CD4-positive, alpha-beta memory T cell (primary cell): ENCODE measurements at regions not wholly inside any gene's neighbourhood (a gene's known extent, or its start where the extent isn't known, plus 50 kb on each side); places are given as distances from the start of the nearest gene placed in this dataset.

Experiments used
- CTCF ChIA-PET: fragments of 350-600 bp; sonication (Branson Sonifier 250); formaldehyde crosslinking; loops from one replicate; lab custom pipeline; 2021; ENCODE audit warnings: inconsistent platforms; ENCODE audit not compliant: partially characterized antibody; lab: Charles Lee
- POLR2A ChIA-PET: fragments of 350-600 bp; sonication (Branson Sonifier 250); formaldehyde crosslinking; loops from one replicate; lab custom pipeline; 2021; ENCODE audit not compliant: partially characterized antibody; lab: Charles Lee
- DNase-seq, 5 donors: peaks; one replicate each; pipeline versions ENCODE4 v3.0.0 to v3.0.0-alpha.2; 2020 to 2022; ENCODE audit warnings: mixed read lengths in 1 of 5
- H3K27ac ChIP-seq: one replicate; pipeline ENCODE4 v1.7.0; 2013; ENCODE audit warnings: low read depth, low read length
- H3K27me3 ChIP-seq: 2 replicates; pipeline ENCODE4 v1.7.0; 2013; ENCODE audit warnings: mild to moderate bottlenecking, low read length, moderate library complexity; ENCODE audit not compliant: insufficient read depth
- H3K36me3 ChIP-seq: 2 replicates; pipeline ENCODE4 v1.7.0; 2013; ENCODE audit warnings: mild to moderate bottlenecking, low read length, moderate library complexity; ENCODE audit not compliant: insufficient read depth
- H3K4me1 ChIP-seq: 2 replicates; pipeline ENCODE4 v1.7.0; 2013; ENCODE audit warnings: mild to moderate bottlenecking, low read length, moderate library complexity; ENCODE audit not compliant: insufficient read depth
- H3K4me3 ChIP-seq, 2 donors: one replicate each; pipeline ENCODE4 v1.7.0; 2013; ENCODE audit warnings: low read length in 2 of 2, mild to moderate bottlenecking in 1 of 2
- H3K9me3 ChIP-seq, 2 donors: one replicate each; pipeline ENCODE4 v1.7.0; 2013; ENCODE audit warnings: low read length in 2 of 2, control low read depth in 1 of 2; ENCODE audit not compliant: control insufficient read depth in 1 of 2
- H3K27ac Mint-ChIP-seq, 7 donors: one replicate each; pipeline ENCODE4 v1.8.0; 2020 to 2021; ENCODE audit warnings: mixed read lengths in 7 of 7, mild to moderate bottlenecking in 6 of 7, inconsistent platforms in 3 of 7, moderate library complexity in 3 of 7
- H3K27me3 Mint-ChIP-seq, 2 donors: one replicate each; pipeline ENCODE4 v1.8.0; 2020 to 2021; ENCODE audit warnings: mixed read lengths in 2 of 2
- H3K36me3 Mint-ChIP-seq, 2 donors: one replicate each; pipeline ENCODE4 v1.8.0; 2020 to 2021; ENCODE audit warnings: mixed read lengths in 2 of 2, inconsistent platforms in 1 of 2, mild to moderate bottlenecking in 1 of 2
- H3K4me1 Mint-ChIP-seq, 4 donors: one replicate each; pipeline ENCODE4 v1.8.0; 2020 to 2021; ENCODE audit warnings: mixed read lengths in 4 of 4, mild to moderate bottlenecking in 1 of 4
- H3K4me3 Mint-ChIP-seq, 8 donors: one replicate each; pipeline ENCODE4 v1.8.0; 2020 to 2021; ENCODE audit warnings: mixed read lengths in 8 of 8, mild to moderate bottlenecking in 7 of 8, moderate library complexity in 6 of 8, inconsistent platforms in 3 of 8
- H3K9me3 Mint-ChIP-seq, 8 donors: one replicate each; pipeline ENCODE4 v1.8.0; 2020 to 2021; ENCODE audit warnings: mixed read lengths in 8 of 8, mild to moderate bottlenecking in 5 of 8, inconsistent platforms in 3 of 8, moderate library complexity in 1 of 8
- intact Hi-C: fragments of 100-400 bp; cut with micrococcal nuclease; formaldehyde crosslinking; loops from one replicate; pipeline ENCODE4 v1.15.1; 2023

- Histone ChIP-seq H3K27ac (no peak overlapping the region), H3K4me3 (no peak overlapping the region), H3K9me3 (no peaks in the 10 kb centered on the region), H3K36me3 (no peaks in the 10 kb centered on the region), H3K4me1 (peaks cover 45% of the 10 kb centered on the region), H3K27me3 (no peaks in the 10 kb centered on the region)
- Mint-ChIP-seq H3K27me3 (no peaks in the 10 kb centered on the region), H3K4me3 (peak overlapping the region in 7 of 8 donors; percentile 17 to 77 (median 53)), H3K4me1 (peaks cover 30 to 54% (median 42%) of the 10 kb centered on the region in 4 donors), H3K9me3 (peaks cover 0 to 1% (median 0%) of the 10 kb centered on the region in 8 donors), H3K27ac (peak overlapping the region in 5 of 7 donors; percentile 30 to 91 (median 75)), H3K36me3 (no peaks in the 10 kb centered on the region)
- CTCF ChIA-PET, result interaction anchor here (1.2 kb wide), 3 partner anchors 47 to 186 kb away, joined by 3 read pairs; no protein-coding TSS in a partner anchor
- DNase-seq, result no peak
- intact Hi-C loops, result loop anchor here (10.0 kb wide), 1 partner anchor 413 kb away; no protein-coding TSS in a partner anchor
- POLR2A ChIA-PET, result interaction anchor here (0.6 to 1.9 kb wide), 3 partner anchors 164 to 232 kb away, joined by 3 to 5 read pairs (median 3); no protein-coding TSS in a partner anchor
Observed at GRCh38 chr3:177591379-177591778, 394.1 kb upstream of the TBL1XR1 start.

- no peaks in the 10 kb centered on the region for H3K27me3 Mint-ChIP-seq
- H3K4me1 Mint-ChIP-seq, result peaks cover 55 to 82% (median 67%) of the 10 kb centered on the region in 4 donors
- intact Hi-C loops, result loop anchor here (10.0 kb wide), 1 partner anchor 411 kb away; no protein-coding TSS in a partner anchor
- H3K27ac Mint-ChIP-seq, result peak overlapping the region in 2 of 7 donors; percentile 67 to 79
- ChIA-PET POLR2A (no interaction called here), CTCF (no interaction called here)
- H3K36me3 ChIP-seq, result no peaks in the 10 kb centered on the region
- H3K27ac ChIP-seq, result no peak overlapping the region
- H3K27me3 ChIP-seq, result no peaks in the 10 kb centered on the region
- H3K4me3 ChIP-seq, result no peak overlapping the region
- H3K9me3 ChIP-seq, result no peaks in the 10 kb centered on the region
- no peak for DNase-seq
- H3K36me3 Mint-ChIP-seq, result no peaks in the 10 kb centered on the region
- peak overlapping the region in 1 of 8 donors; percentile 11 for H3K4me3 Mint-ChIP-seq
- peaks cover 72% of the 10 kb centered on the region for H3K4me1 ChIP-seq
- no peaks in the 10 kb centered on the region for H3K9me3 Mint-ChIP-seq
Observed at GRCh38 chr3:177594096-177594495, 396.8 kb upstream of the TBL1XR1 start.

- intact Hi-C loops, result loop anchor here (2.0 to 10.0 kb wide), 5 partner anchors 45 to 543 kb away; partner anchors contain the start of gene TBL1XR1
- peaks cover 87% of the 10 kb centered on the region for H3K4me1 ChIP-seq
Observed at GRCh38 chr3:177595530-177596188, 398.4 kb upstream of the TBL1XR1 start.

GRCh38 chr3:177596248-177596815 lies 399.1 kb upstream of the TBL1XR1 start:
- peak overlapping the region; percentile 60 for H3K27ac ChIP-seq
- H3K36me3 ChIP-seq, result no peaks in the 10 kb centered on the region
- Mint-ChIP-seq H3K27me3 (no peaks in the 10 kb centered on the region), H3K4me3 (peak overlapping the region in 5 of 8 donors; percentile 21 to 87 (median 72)), H3K4me1 (peaks cover 67 to 91% (median 75%) of the 10 kb centered on the region in 4 donors), H3K9me3 (no peaks in the 10 kb centered on the region), H3K36me3 (no peaks in the 10 kb centered on the region), H3K27ac (peak overlapping the region; percentile 56 to 96 (median 72))
- H3K9me3 ChIP-seq, result no peaks in the 10 kb centered on the region
- H3K27me3 ChIP-seq, result no peaks in the 10 kb centered on the region
- H3K4me1 ChIP-seq, result peaks cover 87% of the 10 kb centered on the region
- CTCF ChIA-PET, result interaction anchor here (1.5 to 2.3 kb wide), 3 partner anchors 10 to 545 kb away, joined by 3 to 9 read pairs (median 5); partner anchors contain the start of gene TBL1XR1
- H3K4me3 ChIP-seq, result no peak overlapping the region
- intact Hi-C loops, result loop anchor here (2.0 to 10.0 kb wide), 5 partner anchors 46 to 544 kb away; partner anchors contain the start of gene TBL1XR1
- DNase-seq, result no peak
- POLR2A ChIA-PET, result interaction anchor here (0.7 to 4.1 kb wide), 7 partner anchors 8 to 236 kb away, joined by 3 to 42 read pairs (median 5); no protein-coding TSS in a partner anchor

More at GRCh38 chr3:177595530-177596188, 398.4 kb upstream of the TBL1XR1 start:
- H3K36me3 Mint-ChIP-seq, result no peaks in the 10 kb centered on the region
- ChIA-PET POLR2A (interaction anchor here (0.7 to 4.1 kb wide), 4 partner anchors 15 to 236 kb away, joined by 3 to 42 read pairs (median 4); no protein-coding TSS in a partner anchor), CTCF (interaction anchor here (1.5 kb wide), 1 partner anchor 11 kb away, joined by 3 read pairs; no protein-coding TSS in a partner anchor)
- Histone ChIP-seq H3K36me3 (no peaks in the 10 kb centered on the region), H3K27ac (no peak overlapping the region), H3K27me3 (no peaks in the 10 kb centered on the region), H3K4me3 (no peak overlapping the region), H3K9me3 (no peaks in the 10 kb centered on the region)
- peak overlapping the region; percentile 2 to 96 (median 70) for H3K27ac Mint-ChIP-seq
- peak overlapping the region in 6 of 8 donors; percentile 37 to 87 (median 58) for H3K4me3 Mint-ChIP-seq
- H3K4me1 Mint-ChIP-seq, result peaks cover 64 to 91% (median 74%) of the 10 kb centered on the region in 4 donors
- no peak for DNase-seq
- no peaks in the 10 kb centered on the region for H3K9me3 Mint-ChIP-seq
- H3K27me3 Mint-ChIP-seq, result no peaks in the 10 kb centered on the region

GRCh38 chr3:177596816-177597271 lies 399.6 kb upstream of the TBL1XR1 start:
- Histone ChIP-seq H3K36me3 (no peaks in the 10 kb centered on the region), H3K27me3 (no peaks in the 10 kb centered on the region), H3K27ac (peak overlapping the region; percentile 60), H3K4me1 (peaks cover 83% of the 10 kb centered on the region), H3K9me3 (no peaks in the 10 kb centered on the region), H3K4me3 (peak overlapping the region; percentile 3 to 49)
- no peaks in the 10 kb centered on the region for H3K27me3 Mint-ChIP-seq
- no peaks in the 10 kb centered on the region for H3K36me3 Mint-ChIP-seq
- H3K4me3 Mint-ChIP-seq, result peak overlapping the region in 7 of 8 donors; percentile 64 to 87 (median 79)
- ChIA-PET CTCF (interaction anchor here (1.5 to 2.3 kb wide), 4 partner anchors 10 to 546 kb away, joined by 3 to 9 read pairs (median 6); partner anchors contain the start of gene TBL1XR1), POLR2A (interaction anchor here (0.6 to 4.1 kb wide), 14 partner anchors 8 to 400 kb away, joined by 3 to 42 read pairs (median 6); partner anchors contain the start of gene TBL1XR1)
- no peaks in the 10 kb centered on the region for H3K9me3 Mint-ChIP-seq
- DNase-seq, result no peak
- intact Hi-C loops, result loop anchor here (1.0 to 10.0 kb wide), 6 partner anchors 46 to 545 kb away; partner anchors contain the start of gene TBL1XR1
- peak overlapping the region; percentile 92 to 97 (median 95) for H3K27ac Mint-ChIP-seq
- peaks cover 62 to 90% (median 74%) of the 10 kb centered on the region in 4 donors for H3K4me1 Mint-ChIP-seq

- peak overlapping the region; percentile 60 for H3K27ac ChIP-seq
- Mint-ChIP-seq H3K27me3 (no peaks in the 10 kb centered on the region), H3K4me1 (peaks cover 67 to 90% (median 75%) of the 10 kb centered on the region in 4 donors), H3K36me3 (no peaks in the 10 kb centered on the region), H3K4me3 (peak overlapping the region; percentile 10 to 87 (median 77)), H3K27ac (peak overlapping the region; percentile 92 to 97 (median 95)), H3K9me3 (peaks cover 0 to under 1% (median 0%) of the 10 kb centered on the region in 8 donors)
- peaks cover 83% of the 10 kb centered on the region for H3K4me1 ChIP-seq
- peak; percentile 55 to 67 (median 57) for DNase-seq
- CTCF ChIA-PET, result interaction anchor here (1.0 to 2.3 kb wide), 5 partner anchors 45 to 546 kb away, joined by 4 to 9 read pairs (median 7); partner anchors contain the start of gene TBL1XR1
- intact Hi-C loops, result loop anchor here (1.0 to 10.0 kb wide), 7 partner anchors 45 to 545 kb away; partner anchors contain the start of gene TBL1XR1
- POLR2A ChIA-PET, result interaction anchor here (0.6 to 4.1 kb wide), 21 partner anchors 42 to 401 kb away, joined by 3 to 42 read pairs (median 5); partner anchors contain the start of gene TBL1XR1
- H3K36me3 ChIP-seq, result no peaks in the 10 kb centered on the region
- no peaks in the 10 kb centered on the region for H3K9me3 ChIP-seq
- H3K4me3 ChIP-seq, result peak overlapping the region; percentile 18 to 49
- no peaks in the 10 kb centered on the region for H3K27me3 ChIP-seq
Observed at GRCh38 chr3:177597311-177598096, 400.2 kb upstream of the TBL1XR1 start.
